SJSA1 (cell line): ENCODE measurements at regions not wholly inside any gene's neighbourhood (a gene's known extent, or its start where the extent isn't known, plus 50 kb on each side); places are given as distances from the start of the nearest gene placed in this dataset.

ENCODE experiments used
- DNase-seq, 2 experiments: peaks; one replicate each; pipeline ENCODE4 v3.0.0-alpha.2; 2015 to 2020; ENCODE audit warnings: low spot score in 2 of 2, low read depth in 1 of 2
- H3K27ac ChIP-seq: fragments of 250-450 bp; sonication (Bioruptor Pico); 2 replicates; pipeline ENCODE4 v1.5.1; 2020; ENCODE audit warnings: mild to moderate bottlenecking, moderate library complexity
- H3K27me3 ChIP-seq: fragments of 250-450 bp; sonication (Bioruptor Pico); replicated peaks from 2 replicates; pipeline ENCODE4 v1.5.1; 2020; ENCODE audit warnings: mild to moderate bottlenecking, moderate library complexity
- H3K36me3 ChIP-seq: fragments of 250-450 bp; sonication (Bioruptor Pico); 2 replicates; pipeline ENCODE4 v1.5.1; 2020; ENCODE audit warnings: mild to moderate bottlenecking
- H3K4me1 ChIP-seq: fragments of 250-450 bp; sonication (Bioruptor Pico); replicated peaks from 2 replicates; pipeline ENCODE4 v1.6.1; 2021; ENCODE audit warnings: mild to moderate bottlenecking
- H3K4me3 ChIP-seq: fragments of 250-450 bp; sonication (Bioruptor Pico); 2 replicates; pipeline ENCODE4 v1.5.1; 2020; ENCODE audit warnings: mild to moderate bottlenecking
- H3K9me3 ChIP-seq: fragments of 250-450 bp; sonication (Bioruptor Pico); replicated peaks from 2 replicates; pipeline ENCODE4 v1.5.1; 2020; ENCODE audit warnings: mild to moderate bottlenecking

- H3K27me3 ChIP-seq, result no peaks in the 10 kb centered on the region
- 0 out of 2 replicates have a peak overlapping the region, but pooled peaks have one; percentile 3 for H3K27ac ChIP-seq
- H3K4me1 ChIP-seq, result peaks cover 62% of the 10 kb centered on the region
- no peak overlapping the region for H3K4me3 ChIP-seq
- H3K9me3 ChIP-seq, result no peaks in the 10 kb centered on the region
- DNase-seq, result no peak
- no peaks in the 10 kb centered on the region for H3K36me3 ChIP-seq
These were observed 82.1 kb upstream of the ARHGAP29 start for GRCh38 chr1:94319319-94320102.

- H3K27me3 ChIP-seq, result no peaks in the 10 kb centered on the region
- H3K4me1 ChIP-seq, result peaks cover 53% of the 10 kb centered on the region
- no peak overlapping the region for H3K27ac ChIP-seq
- no peaks in the 10 kb centered on the region for H3K36me3 ChIP-seq
- no peak for DNase-seq
- H3K4me3 ChIP-seq, result no peak overlapping the region
- no peaks in the 10 kb centered on the region for H3K9me3 ChIP-seq
These were observed 81.2 kb upstream of the ARHGAP29 start for GRCh38 chr1:94318505-94319030.

GRCh38 chr1:94317790-94318188, 80.4 kb upstream of the ARHGAP29 start:
- H3K9me3 ChIP-seq, result no peaks in the 10 kb centered on the region
- no peaks in the 10 kb centered on the region for H3K27me3 ChIP-seq
- peaks cover 45% of the 10 kb centered on the region for H3K4me1 ChIP-seq
- DNase-seq, result no peak
- no peak overlapping the region for H3K27ac ChIP-seq
- no peaks in the 10 kb centered on the region for H3K36me3 ChIP-seq
- H3K4me3 ChIP-seq, result no peak overlapping the region

GRCh38 chr1:94316836-94317789, 79.7 kb upstream of the ARHGAP29 start:
- Histone ChIP-seq H3K9me3 (no peaks in the 10 kb centered on the region), H3K4me3 (no peak overlapping the region), H3K4me1 (peaks cover 38% of the 10 kb centered on the region), H3K36me3 (no peaks in the 10 kb centered on the region), H3K27ac (peak overlapping the region; percentile 12; the same call in 1 of the 2 replicates), H3K27me3 (no peaks in the 10 kb centered on the region)
- peak; percentile 43 to 58 for DNase-seq

- Histone ChIP-seq H3K4me3 (no peak overlapping the region), H3K36me3 (no peaks in the 10 kb centered on the region), H3K9me3 (no peaks in the 10 kb centered on the region), H3K27me3 (no peaks in the 10 kb centered on the region), H3K4me1 (peaks cover 33% of the 10 kb centered on the region), H3K27ac (no peak overlapping the region)
- no peak for DNase-seq
These were observed 78.8 kb upstream of the ARHGAP29 start for GRCh38 chr1:94316183-94316582.

GRCh38 chr1:94315552-94316116, 78.2 kb upstream of the ARHGAP29 start:
- no peaks in the 10 kb centered on the region for H3K9me3 ChIP-seq
- peaks cover 33% of the 10 kb centered on the region for H3K4me1 ChIP-seq

GRCh38 chr1:94314222-94314858, 77.0 kb upstream of the ARHGAP29 start:
- no peak overlapping the region for H3K27ac ChIP-seq
- no peak for DNase-seq
- H3K9me3 ChIP-seq, result no peaks in the 10 kb centered on the region
- H3K27me3 ChIP-seq, result no peaks in the 10 kb centered on the region
- H3K36me3 ChIP-seq, result no peaks in the 10 kb centered on the region
- peaks cover 26% of the 10 kb centered on the region for H3K4me1 ChIP-seq
- H3K4me3 ChIP-seq, result no peak overlapping the region

More at GRCh38 chr1:94315552-94316116, 78.2 kb upstream of the ARHGAP29 start:
- no peak for DNase-seq
- Histone ChIP-seq H3K27ac (no peak overlapping the region), H3K4me3 (no peak overlapping the region), H3K36me3 (no peaks in the 10 kb centered on the region), H3K27me3 (no peaks in the 10 kb centered on the region)

- H3K4me3 ChIP-seq, result no peak overlapping the region
- H3K9me3 ChIP-seq, result no peaks in the 10 kb centered on the region
- H3K27ac ChIP-seq, result no peak overlapping the region
- H3K4me1 ChIP-seq, result peaks cover 2% of the 10 kb centered on the region; the same call in 1 of the 2 replicates
- DNase-seq, result no peak
- H3K27me3 ChIP-seq, result no peaks in the 10 kb centered on the region
- H3K36me3 ChIP-seq, result no peaks in the 10 kb centered on the region
These were observed 73.3 kb upstream of the ARHGAP29 start for GRCh38 chr1:94310570-94311270.

GRCh38 chr1:94309829-94310569, 72.6 kb upstream of the ARHGAP29 start:
- H3K4me1 ChIP-seq, result peaks cover 9% of the 10 kb centered on the region
- H3K9me3 ChIP-seq, result no peaks in the 10 kb centered on the region
- H3K27me3 ChIP-seq, result no peaks in the 10 kb centered on the region
- no peaks in the 10 kb centered on the region for H3K36me3 ChIP-seq
- DNase-seq, result no peak
- H3K4me3 ChIP-seq, result no peak overlapping the region
- no peak overlapping the region for H3K27ac ChIP-seq

- H3K27me3 ChIP-seq, result no peaks in the 10 kb centered on the region
- H3K4me3 ChIP-seq, result no peak overlapping the region
- peaks cover 17% of the 10 kb centered on the region for H3K4me1 ChIP-seq
- DNase-seq, result no peak
- H3K9me3 ChIP-seq, result no peaks in the 10 kb centered on the region
- H3K27ac ChIP-seq, result no peak overlapping the region
- no peaks in the 10 kb centered on the region for H3K36me3 ChIP-seq
These were observed 71.8 kb upstream of the ARHGAP29 start for GRCh38 chr1:94309216-94309615.

- Histone ChIP-seq H3K27me3 (no peaks in the 10 kb centered on the region), H3K4me1 (peaks cover 17% of the 10 kb centered on the region), H3K36me3 (no peaks in the 10 kb centered on the region), H3K4me3 (no peak overlapping the region), H3K9me3 (no peaks in the 10 kb centered on the region), H3K27ac (no peak overlapping the region)
- no peak for DNase-seq
These were observed 69.1 kb upstream of the ARHGAP29 start for GRCh38 chr1:94306521-94306920.

GRCh38 chr1:94305704-94306103, 68.3 kb upstream of the ARHGAP29 start:
- H3K4me1 ChIP-seq, result peaks cover 21% of the 10 kb centered on the region
- no peaks in the 10 kb centered on the region for H3K9me3 ChIP-seq
- H3K27me3 ChIP-seq, result no peaks in the 10 kb centered on the region
- H3K36me3 ChIP-seq, result no peaks in the 10 kb centered on the region
- H3K27ac ChIP-seq, result no peak overlapping the region
- no peak overlapping the region for H3K4me3 ChIP-seq
- no peak for DNase-seq
